Fibroblast of gingiva (primary cell): ENCODE measurements at regions not wholly inside any gene's neighbourhood (a gene's known extent, or its start where the extent isn't known, plus 50 kb on each side); places are given as distances from the start of the nearest gene placed in this dataset.

Experiments used
- DNase-seq: peaks from one replicate; pipeline ENCODE4 v3.0.0-alpha.2; 2011; ENCODE audit warnings: low read depth

DNA sequence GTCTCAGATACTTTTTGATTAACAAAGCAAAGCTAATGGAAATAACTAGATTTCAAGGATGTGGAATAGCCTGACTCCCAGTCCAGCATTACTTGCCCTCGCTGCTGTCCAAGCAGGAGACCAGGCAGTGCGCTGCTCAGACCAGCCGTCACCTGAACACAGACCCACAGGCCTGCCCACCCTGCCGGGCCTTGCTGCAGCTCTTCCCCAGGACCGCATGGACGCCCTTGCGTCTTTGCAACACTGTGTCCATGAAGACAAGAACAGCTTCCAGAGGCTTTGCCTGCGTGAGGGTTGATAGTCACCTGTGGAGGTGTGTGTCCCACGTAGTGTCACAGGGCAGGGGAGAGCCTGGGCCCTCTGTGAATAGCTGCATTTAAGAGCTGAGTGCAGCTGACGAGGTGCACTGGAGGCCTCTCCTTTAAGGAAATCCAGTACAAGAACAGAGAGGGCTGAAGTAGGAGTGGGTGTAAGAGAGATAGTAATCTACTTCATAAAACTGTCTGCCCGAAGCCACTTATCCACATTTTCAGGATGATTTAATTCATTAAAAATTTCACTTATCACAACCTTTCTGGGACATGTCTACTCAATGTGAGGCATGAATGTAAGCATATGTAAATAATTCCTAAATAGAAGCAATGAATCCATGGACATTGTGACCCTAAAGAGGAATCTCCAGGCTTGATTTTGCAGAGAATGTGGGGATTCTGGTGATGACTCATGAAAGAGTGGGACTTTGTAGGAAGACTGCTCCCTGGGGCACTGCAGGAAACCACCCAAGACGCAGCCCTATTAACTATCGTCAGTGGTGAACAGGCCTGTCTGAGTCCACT is 176.2 kb upstream of the RAB4A start:
- DNase-seq: no peak

- DNase-seq: no peak
Measured at GRCh38 chr1:229095325-229095724, 175.6 kb upstream of the RAB4A start.

- DNase-seq: no peak
Measured at GRCh38 chr1:229097356-229097755, 173.6 kb upstream of the RAB4A start.

- no peak for DNase-seq
Measured at GRCh38 chr1:229098361-229098760, 172.6 kb upstream of the RAB4A start.

- DNase-seq: no peak
Measured at GRCh38 chr1:229098903-229099578, 171.9 kb upstream of the RAB4A start.

DNA sequence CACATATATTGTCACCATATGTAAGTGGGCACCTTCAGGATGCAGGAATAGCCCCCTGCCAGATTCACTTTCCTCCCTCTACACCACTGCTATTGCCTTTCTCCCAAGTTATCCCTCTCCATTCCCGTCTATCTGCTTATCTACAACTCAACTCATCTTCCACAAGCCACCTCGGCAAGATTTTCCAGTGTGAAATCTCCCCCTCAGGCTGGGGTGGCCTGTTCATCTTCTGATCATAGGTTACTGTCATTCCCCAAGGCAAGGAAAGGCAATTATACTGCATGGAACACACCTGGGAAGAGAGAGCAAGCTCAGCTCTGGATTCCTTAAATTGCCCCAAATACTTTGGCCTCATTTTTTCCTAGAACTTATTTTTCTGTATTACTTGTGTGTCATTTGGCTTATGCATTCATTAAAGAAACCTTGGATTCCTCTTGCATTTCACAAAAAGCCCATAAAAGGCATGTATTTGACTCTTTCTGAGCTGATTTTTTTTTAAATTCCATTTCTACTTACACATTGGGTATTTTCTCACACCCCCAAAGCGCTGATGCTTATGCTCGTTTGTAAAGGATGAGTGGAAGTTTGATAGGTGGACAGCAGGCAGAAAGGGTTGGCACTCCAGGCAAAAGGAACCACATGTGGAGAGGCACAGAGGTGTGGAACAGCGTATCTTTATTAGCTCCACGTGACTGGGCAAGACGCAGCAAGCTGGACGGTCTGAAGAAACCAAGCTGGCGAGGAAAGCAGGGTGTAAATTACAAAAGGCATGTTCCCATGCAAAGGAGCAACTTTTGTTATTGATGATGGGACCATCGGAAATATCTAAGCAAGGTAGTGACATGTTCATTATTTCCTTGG is 169.7 kb upstream of the RAB4A start:
- DNase-seq: no peak

DNA sequence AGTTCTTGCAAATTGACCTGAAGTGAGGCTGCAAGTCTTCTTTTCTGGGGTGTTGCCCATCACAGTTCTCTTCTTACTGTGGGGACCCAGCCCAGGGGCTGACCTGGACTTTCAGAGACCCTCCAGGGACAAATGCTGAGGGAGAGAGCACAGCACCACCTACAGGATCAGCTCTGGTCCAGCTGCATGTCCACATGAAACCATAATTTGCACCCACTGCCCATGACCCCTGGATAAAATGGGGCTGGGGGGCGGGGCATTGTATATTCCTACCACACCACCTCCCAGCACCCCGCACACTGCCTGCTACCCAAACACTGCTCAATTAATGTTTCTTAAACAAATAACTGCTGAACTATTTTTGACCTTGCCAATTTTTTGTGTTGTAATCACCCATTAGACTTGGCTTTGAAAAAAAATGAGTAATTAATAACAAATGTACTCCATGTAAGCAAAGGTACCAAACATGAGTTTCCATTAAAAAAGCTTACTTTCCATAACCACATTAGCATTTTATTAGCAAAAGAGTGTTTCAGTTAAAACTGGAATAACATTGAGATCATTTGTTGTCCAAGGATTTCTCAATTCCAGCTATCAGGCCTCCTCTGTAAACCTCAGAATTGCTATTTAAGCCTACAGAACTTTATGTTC is 168.0 kb upstream of the RAB4A start:
- DNase-seq: peak; percentile 40

- no peak for DNase-seq
Measured at GRCh38 chr1:229104654-229105053, 166.3 kb upstream of the RAB4A start.

DNA sequence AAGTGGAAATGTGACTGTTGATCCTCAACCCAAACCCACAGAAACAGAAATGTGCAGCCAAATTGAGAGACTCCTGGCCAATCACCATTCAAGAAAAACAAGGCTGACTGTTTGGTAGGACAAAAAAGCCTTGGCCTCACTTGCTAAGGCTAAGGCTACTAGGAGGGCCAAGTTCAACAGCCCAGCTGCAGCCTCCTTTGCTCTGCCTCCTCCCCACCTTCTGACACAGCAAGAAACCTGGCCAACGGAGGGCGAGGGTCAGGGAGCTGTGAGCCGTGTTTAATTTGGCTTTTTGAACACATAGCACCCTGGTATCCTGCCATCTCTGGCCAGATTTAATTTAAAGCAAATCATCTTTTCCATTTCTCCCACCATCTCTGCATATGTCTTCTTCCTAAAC is 165.8 kb upstream of the RAB4A start:
- no peak for DNase-seq

GRCh38 chr1:229105822-229106525 is 164.9 kb upstream of the RAB4A start:
- no peak for DNase-seq

GRCh38 chr1:229106526-229107125 is 164.3 kb upstream of the RAB4A start:
- no peak for DNase-seq

- DNase-seq: peak; percentile 31
Measured at GRCh38 chr1:229107304-229107815, 163.6 kb upstream of the RAB4A start.

- no peak for DNase-seq
Measured at GRCh38 chr1:229107972-229108371, 162.9 kb upstream of the RAB4A start.

- DNase-seq: no peak
Measured at GRCh38 chr1:229108598-229109201, 162.2 kb upstream of the RAB4A start.

DNA sequence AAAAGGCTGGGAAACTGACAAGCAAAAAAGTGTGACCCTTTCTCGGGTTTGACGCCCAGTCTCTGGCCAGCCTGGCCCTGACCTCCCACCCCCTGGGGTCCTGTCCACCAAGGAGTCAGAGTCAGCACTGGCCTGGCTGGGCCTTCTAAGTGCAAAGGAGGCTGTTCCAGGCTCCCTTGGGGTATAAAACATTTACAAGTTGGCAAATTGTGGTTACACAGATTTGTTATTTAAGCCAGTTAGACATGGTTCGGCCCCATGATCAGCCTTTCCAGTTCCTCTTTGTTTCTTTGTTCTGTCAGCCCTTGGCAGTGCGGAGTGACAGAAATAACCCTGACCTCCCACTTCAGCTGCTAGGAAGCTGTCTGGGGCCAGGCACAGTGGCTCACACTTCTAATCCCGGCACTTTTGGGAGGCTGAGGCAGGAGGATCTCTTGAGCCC is 161.6 kb upstream of the RAB4A start:
- no peak for DNase-seq

GRCh38 chr1:229110986-229111385 is 159.9 kb upstream of the RAB4A start:
- DNase-seq: no peak

GRCh38 chr1:229111703-229112319 is 159.1 kb upstream of the RAB4A start:
- DNase-seq: no peak

- no peak for DNase-seq
Measured at GRCh38 chr1:229112832-229113548, 157.9 kb upstream of the RAB4A start.

- DNase-seq: no peak
Measured at GRCh38 chr1:229114315-229114714, 156.6 kb upstream of the RAB4A start.
